ENCODE measurements at regions not wholly inside any gene's neighbourhood (a gene's known extent, or its start where the extent isn't known, plus 50 kb on each side); places are given as distances from the start of the nearest gene placed in this dataset.

GRCh38 chr9:108479989-108480652 lies 375.7 kb downstream of the ACTL7B start:
- no peak for DNase-seq

GRCh38 chr9:108478431-108479332 lies 377.1 kb downstream of the ACTL7B start:
- DNase-seq: no peak

GRCh38 chr9:108477529-108478006 lies 378.2 kb downstream of the ACTL7B start:
- DNase-seq: no peak

- DNase-seq: no peak
Measured at GRCh38 chr9:108476574-108476973, 379.2 kb downstream of the ACTL7B start.

- no peak for DNase-seq
Measured at GRCh38 chr9:108475813-108476212, 380.0 kb downstream of the ACTL7B start.

GRCh38 chr9:108474356-108474755 lies 381.4 kb downstream of the ACTL7B start:
- no peak for DNase-seq

GRCh38 chr9:108473209-108474112 lies 382.3 kb downstream of the ACTL7B start:
- no peak for DNase-seq

- DNase-seq: no peak
Measured at GRCh38 chr9:108469654-108470053, 386.1 kb downstream of the ACTL7B start.

- DNase-seq: no peak
Measured at GRCh38 chr9:108468364-108468763, 387.4 kb downstream of the ACTL7B start.

- DNase-seq: no peak
Measured at GRCh38 chr9:108467653-108468324, 388.0 kb downstream of the ACTL7B start.

GRCh38 chr9:108467161-108467560 lies 388.6 kb downstream of the ACTL7B start:
- DNase-seq: no peak

- DNase-seq: no peak
Measured at GRCh38 chr9:108466304-108466703, 389.5 kb downstream of the ACTL7B start.

GRCh38 chr9:108463932-108464606 lies 391.7 kb downstream of the ACTL7B start:
- no peak for DNase-seq

GRCh38 chr9:108456903-108457302 lies 398.9 kb downstream of the ACTL7B start:
- DNase-seq: no peak

- no peak for DNase-seq
Measured at GRCh38 chr9:108445431-108446071, 410.2 kb downstream of the ACTL7B start.

GRCh38 chr9:108444400-108445358 lies 411.1 kb downstream of the ACTL7B start:
- no peak for DNase-seq

GRCh38 chr9:108443741-108444140 lies 412.0 kb downstream of the ACTL7B start:
- no peak for DNase-seq

GRCh38 chr9:108443019-108443633 lies 412.7 kb downstream of the ACTL7B start:
- DNase-seq: no peak

GRCh38 chr9:108442627-108443018 lies 413.2 kb downstream of the ACTL7B start:
- no peak for DNase-seq

- DNase-seq: no peak
Measured at GRCh38 chr9:108441726-108442125, 414.1 kb downstream of the ACTL7B start.

Data from activated CD4-positive, CD25-positive, alpha-beta regulatory T cell (primary cell).